Daoy (cell line): ENCODE measurements at regions not wholly inside any gene's neighbourhood (a gene's known extent, or its start where the extent isn't known, plus 50 kb on each side); places are given as distances from the start of the nearest gene placed in this dataset.

Source experiments
- DNase-seq: peaks from one replicate; pipeline ENCODE4 v3.0.0-alpha.2; 2015; ENCODE audit warnings: low read depth

DNA sequence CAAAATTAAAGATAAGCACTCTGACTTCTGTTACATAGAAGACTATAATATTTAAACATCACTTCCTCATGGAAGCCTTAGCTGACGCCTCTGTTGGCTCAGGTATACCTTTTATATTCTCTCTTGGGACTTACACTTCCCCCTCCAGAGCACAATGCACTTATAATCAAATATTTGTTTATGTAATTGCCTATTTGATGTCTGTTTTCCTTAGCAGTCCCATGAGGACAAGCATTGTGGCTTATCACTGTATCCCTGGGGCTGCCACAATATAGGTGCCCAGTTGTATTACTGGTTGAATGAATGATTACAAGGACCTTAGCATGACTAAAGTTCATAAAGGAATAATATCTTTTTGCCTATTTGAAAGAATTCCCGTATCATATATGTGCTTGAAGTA, 186.7 kb upstream of the VGLL2 start:
- DNase-seq = no peak

DNA sequence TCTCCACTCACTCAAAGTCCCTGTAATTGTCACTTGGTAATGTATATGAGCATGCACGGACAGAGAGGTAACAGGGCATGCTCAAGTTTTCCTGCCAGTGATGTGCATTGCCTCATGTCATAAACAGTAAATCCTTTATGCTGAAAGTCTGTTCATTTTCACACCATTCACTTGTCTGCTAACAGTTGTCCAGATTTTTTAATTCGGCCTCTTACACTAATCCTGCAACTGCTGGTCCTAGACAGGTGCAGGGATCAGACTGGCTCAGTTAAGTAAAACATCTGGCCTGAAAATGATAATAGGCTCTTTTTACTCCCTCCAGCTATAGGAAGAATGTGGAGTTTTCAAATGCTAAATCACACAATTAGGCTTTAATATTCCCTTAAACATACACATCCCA, 185.4 kb upstream of the VGLL2 start:
- no peak for DNase-seq

DNA sequence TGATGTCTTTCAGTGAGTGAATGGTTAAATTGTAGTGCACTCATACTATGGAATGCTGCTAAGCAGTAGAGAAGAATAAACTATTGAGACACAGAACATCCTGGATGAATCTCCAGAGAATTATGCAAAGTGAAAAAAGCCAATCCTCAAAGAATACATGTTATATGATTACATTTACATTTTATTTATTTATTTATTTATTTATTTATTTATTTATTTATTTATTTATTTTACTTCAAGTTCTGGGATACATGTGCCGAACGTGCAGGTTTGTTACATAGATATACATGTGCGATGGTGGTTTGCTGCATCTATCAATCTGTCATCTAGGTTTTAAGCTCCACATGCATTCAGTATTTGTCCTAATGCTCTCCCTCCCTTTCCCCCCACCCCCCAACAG, 175.8 kb upstream of the VGLL2 start:
- no peak for DNase-seq

DNA sequence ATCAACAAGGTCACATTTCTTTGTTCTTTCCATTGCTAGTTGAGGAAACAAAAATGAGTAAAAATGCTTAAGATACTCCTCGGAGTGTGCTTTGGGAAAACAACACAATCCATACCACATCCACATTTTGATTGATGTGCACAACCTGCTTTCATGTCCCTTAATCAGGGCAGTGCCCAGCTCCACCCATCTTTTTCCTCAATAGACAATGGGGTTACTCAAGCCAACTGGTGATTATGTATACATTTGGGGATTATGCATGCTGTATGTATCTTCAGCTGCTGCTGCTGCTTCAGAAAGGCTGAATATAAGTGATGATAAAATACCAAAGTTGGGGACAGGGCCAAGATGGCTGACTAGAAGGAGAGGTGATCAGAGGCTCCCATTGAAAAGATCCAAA, 155.2 kb upstream of the VGLL2 start:
- no peak for DNase-seq

DNA sequence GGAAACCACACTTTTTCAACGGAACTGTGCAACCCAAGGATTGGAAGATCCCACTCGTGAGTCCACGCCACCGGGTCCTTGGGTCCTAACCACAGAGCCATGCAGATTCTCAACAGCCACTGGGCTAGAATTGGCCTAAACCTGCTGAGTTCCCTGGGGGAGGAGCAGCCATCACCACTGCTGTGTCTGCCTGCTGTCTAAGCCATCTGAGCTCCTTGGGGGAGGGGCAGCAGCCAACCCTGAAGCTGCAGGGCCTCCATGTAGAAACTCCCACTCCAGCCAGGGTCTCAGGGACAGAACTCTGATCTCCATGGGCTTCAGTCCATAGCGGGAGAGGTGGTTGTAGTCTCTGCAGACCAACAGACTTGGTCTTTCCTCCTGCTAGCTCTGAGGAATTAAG, 154.6 kb upstream of the VGLL2 start:
- DNase-seq = no peak

DNA sequence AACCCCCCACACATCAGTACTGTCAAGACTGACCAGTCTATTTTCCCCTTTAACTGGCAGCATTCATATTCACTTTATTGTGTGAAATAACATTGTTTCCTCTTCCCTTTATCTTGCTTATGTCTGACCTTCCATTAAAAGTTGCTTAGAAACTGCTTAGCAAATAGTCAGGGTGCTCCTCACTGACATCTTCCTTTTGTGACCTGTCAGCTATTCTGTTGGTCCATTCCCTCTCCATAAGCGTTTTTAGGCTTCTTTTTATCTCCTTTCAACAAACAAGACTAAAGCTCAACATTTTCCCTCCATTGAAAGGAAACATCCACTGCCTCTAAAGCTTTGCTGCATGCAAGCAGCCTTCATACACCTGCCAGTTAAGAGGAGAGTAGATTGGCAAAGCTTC, 147.7 kb upstream of the VGLL2 start:
- no peak for DNase-seq

DNA sequence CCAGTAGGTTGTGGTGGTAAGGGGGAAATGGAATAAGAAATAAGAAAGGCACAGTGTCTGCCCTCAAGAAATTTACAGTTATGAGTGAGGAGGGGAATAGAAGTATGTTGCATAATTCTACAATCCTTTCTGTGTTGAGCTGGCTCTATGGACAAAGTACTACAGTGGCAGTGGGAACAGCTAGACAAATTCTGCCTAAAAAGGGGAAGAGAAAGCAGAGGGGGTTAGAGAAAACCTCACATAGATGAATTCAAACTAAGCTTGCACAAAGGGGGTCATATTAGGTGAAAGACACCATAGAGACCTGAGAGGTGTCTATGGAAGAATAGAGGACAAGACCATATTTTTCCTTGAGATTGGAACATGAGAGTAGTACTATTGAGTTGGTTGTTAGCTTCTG, 146.9 kb upstream of the VGLL2 start:
- no peak for DNase-seq

DNA sequence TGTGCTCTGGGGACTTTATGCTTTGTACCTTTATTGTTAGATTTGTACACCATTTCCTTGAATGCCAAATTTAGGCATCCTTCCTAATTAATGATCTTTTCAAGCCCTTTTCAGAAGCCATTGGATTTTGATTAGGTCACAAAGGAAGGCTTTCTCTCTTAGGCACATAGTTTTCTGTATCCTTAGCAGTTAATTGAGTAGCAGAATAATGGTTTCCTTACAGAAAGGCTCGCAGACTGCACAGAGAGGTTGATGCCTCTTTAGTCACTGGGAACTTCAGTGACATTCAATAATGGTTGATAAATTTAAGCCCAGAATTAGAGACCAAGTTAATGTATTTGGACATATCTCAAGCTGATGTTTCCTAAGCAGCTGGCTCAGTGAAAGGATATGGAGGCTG, 139.1 kb upstream of the VGLL2 start:
- DNase-seq = no peak

DNA sequence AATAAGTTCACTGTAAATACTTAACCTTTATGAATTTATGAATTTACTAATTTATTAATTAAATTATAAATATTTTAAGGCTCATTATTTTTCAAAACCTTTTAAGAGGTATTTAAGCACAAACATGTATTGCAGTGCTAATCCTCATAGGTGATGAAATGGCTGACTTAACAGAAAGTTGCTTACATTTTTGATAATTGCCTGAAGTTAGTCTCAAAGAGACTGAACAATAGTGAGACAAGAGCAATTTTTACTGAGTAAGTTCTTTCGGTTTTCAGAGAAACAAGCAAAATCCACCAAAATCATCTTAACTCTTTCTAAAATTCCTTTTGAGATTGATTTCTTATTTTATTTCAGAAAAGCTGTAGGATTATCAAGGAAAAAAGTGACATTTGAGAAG, 137.3 kb upstream of the VGLL2 start:
- no peak for DNase-seq

DNA sequence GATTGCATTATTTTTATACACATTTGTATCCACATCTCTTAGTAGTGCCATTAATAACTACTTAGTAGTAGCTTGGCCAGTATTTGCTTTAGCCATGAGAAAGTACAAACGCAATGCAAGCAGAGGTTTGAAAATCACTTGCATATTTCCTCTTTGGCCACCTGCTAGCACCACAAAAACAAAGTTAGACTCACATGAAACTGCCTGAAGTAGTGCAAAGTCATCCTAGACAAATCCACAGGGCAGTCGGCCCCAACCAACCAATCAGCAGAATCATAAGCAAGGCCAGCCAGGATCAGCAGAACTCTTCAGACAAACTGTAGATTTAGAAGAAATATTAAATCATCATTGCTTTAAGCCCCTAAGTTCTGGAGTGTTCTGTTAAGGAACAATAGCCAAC, 135.2 kb upstream of the VGLL2 start:
- DNase-seq = no peak

DNA sequence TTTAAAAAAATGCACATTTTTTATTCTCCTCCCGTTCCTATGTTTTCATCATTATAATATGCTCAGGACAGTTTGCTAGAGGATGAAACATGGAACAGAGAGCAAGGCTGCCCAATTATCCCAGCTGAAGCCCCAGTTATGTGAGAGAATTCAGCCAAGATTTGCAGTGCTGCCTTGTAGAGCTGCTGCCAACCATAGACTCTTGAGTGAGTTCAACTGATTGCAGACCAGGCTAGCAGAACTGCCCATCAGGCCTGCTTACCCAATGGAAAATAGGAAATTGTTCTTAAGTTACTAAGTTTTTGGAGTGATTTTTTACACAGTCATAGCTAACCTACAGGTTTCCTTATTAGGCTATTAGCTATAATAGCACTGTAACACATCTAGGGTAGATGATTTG, 128.7 kb upstream of the VGLL2 start:
- no peak for DNase-seq

DNA sequence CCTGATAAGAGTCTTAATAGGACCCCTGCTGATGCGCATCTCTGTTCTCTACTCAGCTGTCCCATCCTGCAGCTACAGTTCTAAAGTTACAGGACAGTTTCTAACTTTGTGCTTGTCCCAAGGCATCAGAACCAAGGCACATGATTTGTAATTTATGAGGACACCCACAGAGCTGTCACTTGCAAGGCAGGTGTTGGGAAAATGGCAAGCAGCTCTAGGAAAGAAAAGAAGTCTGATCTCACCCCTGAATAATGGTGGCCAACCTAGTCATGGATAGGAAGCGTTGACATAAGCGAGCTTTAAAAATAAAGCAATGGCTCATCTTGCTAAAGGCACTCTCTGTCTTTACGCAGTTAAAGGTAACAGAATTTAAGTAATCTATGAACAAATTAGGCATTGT, 127.6 kb upstream of the VGLL2 start:
- DNase-seq = no peak

DNA sequence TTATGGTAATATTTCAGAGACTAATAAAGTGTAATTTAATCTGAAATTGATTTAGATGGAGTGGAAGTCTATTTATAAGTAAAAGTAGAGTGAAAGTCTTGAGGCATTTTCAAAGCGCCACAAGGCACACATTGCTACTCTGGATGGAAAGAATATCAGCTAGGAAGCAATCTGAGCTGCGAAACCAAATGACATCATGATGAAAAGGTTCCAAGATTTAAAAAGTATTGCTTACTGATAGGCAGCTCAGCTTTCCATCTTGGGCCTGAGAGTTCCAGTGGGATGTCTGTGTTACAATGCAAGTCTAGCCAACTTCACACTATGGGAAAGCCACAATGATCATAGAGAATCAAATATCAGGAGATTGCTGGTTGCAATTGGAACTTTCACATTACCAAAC, 126.9 kb upstream of the VGLL2 start:
- DNase-seq = no peak

DNA sequence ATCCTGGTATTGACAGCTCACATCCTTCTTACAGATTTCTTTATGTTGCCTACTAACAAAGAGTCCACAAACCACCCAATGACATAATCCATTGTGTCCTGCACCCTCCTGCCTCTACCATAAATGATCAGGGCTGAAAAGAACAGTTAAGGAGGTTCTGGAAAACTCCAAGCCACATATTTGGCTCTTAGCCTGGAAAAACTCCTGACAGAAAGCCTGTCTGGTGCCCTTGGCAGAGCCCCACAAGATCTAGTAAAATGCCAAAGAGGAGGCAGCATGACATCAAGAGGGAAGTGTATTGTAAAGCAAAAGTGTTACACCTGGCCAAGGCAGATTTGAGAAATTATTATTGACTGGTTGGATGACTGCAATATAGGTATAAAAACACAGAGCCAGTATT, 126.4 kb upstream of the VGLL2 start:
- no peak for DNase-seq

DNA sequence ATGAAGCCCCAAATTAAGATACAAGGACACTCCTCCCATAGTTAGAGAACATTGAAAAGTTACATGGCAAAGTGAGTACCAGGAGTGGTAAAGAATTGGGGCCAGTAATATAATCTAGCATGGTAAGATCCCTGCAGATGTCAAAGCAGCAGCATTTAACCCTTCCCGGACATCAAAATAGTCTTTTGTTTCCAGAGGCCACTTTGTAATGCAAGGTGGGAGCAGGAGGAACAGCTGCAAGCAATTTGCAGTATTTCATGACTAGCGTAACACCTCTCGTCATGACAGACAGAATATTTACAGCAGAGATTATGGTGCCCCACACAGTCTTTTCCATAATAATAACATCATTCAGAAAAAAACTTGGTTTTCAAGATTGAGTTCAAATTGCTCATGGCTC, 123.2 kb upstream of the VGLL2 start:
- DNase-seq = no peak

DNA sequence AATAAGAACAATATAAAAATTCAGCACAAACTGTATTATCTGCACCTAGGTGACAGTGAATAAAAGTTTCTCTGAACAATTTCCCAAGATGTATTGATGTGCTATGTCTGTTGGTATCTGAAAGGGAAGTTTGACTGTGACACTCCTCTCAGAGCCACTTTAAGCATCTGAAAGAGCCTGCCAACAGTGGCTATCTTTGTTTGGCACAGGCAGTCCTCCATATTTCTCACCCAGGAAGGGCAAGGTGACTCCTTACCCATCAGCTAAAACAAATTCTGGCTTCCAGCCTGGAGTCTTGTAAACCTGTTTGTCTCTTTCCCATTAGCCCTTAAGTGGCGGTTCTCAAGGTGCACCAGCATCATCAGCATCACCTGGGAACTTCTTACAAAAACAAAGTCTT, 122.4 kb upstream of the VGLL2 start:
- no peak for DNase-seq

DNA sequence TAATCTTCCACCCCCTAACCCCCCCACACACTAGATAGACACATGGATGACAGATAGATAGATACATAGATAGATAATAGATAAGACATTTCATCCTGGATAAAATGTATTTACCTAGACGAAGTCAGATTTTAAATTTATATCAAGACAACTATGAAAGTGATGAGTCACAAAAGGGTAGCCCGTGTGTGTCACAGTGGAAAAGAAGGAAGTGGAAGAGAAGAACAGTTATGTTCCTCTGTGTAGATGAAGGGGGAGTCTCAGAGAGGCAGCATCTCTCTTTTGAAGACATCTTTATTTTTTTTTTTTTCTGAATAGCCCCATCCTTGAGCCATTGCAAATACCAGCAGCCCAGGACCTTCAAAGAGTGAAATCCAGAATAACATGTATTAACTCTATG, 121.7 kb upstream of the VGLL2 start:
- DNase-seq = no peak

DNA sequence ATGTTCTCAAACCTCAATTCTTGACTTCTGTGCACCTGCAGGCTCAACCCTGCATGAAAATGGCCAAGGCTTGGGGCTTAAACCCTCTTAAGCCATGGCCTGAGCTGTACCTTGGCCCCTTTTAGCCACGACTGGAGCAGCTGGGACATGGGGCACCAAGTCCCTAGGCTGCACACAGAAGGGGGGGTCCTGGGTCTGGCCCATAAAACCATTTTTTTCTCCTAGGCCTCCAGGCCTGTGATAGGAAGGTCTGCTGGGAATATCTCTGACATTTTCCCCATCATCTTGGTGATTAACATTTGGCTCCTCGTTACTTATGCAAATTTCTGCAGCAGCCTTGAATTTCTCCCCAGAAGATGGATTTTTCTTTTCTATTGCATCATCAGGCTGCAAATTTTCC, 119.4 kb upstream of the VGLL2 start:
- DNase-seq = no peak

DNA sequence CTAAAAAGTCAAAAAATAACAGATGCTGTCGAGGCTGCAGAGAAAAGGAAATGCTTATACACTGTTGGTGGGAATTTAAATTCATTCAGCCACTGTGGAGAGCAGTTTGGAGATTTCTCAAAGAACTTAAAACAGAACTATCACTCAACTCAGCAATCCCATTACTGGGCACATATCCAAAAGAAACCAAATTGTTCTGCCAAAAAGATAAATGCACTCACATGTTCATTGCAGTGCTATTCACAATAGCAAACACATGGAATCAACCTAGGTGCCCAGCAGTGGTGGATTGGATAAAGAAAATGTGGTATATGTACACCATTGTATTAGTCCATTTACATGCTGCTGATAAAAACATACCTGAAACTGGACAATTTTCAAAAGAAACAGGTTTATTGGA, 116.0 kb upstream of the VGLL2 start:
- no peak for DNase-seq

DNA sequence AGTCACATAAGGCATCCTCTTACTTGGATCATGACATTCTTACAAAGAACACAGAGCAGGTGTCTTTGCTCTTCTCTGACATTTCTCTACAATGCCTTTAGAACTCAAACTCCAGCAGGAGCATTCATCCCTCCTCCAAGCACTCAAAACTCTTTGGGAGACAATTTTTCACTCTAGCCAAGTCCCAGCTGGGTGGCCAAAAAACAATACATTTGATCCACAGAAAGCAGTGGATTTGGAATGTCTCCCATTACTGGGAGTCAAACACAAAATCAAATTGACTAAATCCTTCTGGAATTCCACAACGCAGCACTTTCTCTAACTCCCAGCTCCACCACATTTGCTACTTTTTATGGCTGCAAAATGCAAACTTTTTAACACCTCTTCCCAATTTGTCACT, 108.6 kb upstream of the VGLL2 start:
- DNase-seq = no peak

DNA sequence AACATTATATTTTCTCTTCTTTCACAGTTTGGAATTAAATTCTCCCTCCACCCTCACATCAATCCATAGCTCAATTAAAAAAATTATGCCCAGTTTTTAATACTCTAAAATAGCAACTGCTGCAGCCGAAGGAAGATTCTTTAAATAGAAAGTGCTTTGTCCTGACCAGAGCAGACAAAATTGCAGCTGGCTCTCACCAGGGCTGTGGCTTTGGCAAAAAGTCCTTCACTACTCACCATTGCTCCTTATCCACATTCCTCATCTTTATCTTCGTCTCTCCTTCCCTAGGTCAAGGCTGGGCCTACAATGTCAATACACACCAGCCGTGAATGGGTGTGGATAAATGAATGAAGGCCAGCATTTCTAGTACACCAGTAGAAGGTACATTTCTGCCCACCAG, 107.9 kb upstream of the VGLL2 start:
- no peak for DNase-seq

DNA sequence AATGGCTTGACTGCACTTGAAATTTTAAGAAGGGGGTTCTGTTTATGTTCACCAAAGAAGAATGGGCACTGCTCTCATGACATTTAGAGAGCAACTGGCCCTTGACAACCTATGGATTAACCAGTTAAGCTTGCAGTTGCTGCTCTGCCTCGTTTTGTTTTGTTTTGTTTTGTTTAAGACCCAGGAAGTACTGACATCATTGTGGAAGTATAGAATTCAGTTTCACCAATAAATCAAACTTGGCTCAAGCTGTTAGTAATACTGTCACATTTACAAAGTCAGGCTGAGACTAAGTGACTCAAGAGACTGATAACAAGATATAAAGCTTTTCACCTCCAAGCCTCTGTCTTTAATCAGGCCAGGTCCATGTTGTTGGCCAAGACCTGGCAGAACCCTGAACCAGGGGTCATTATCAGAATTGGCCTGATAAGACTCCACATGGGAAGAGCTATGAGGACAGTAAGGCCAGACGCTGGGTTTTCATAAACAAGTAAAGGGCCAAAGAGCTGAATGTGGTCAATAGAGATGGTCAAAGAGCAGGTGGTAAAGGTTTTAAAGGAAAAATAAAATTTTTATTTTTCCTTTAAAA, 99.4 kb upstream of the VGLL2 start:
- no peak for DNase-seq

DNA sequence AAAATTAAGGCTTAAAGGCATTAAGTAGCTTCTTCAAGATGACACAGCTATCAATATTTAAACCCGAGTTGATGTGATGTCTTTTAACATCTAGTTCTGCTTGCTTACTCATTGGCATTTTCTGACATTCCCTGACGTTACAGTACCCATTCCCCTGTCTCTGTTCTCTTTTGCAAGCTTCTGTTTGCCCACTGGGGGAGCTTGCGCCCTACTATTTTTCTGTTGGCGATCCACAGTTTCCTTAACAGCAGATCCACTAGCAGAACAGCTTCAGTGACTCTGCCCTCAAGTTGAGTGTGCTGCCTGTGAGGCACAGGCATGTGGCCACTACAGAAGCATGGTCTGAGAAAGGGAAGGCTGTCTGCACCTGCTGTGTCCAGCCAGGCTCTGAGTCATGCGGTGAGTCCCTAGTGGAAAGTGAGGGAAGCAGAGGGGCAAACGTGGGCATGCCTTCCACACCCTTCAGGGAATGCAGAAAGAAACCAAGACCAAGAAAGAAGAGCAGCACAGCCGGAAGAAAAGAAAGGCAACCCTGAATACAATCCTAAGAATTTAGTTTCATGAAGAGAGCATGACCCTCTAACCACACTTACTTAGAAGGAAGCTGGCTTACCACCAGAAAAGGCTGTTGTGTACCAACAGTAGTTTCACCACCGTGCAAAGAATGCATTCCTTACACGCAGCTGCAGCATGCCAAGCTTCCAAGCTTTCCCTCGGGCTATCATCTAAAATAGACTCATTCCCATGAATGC, 97.7 kb upstream of the VGLL2 start:
- DNase-seq = no peak
